DOHH2 (cell line): ENCODE measurements at regions not wholly inside any gene's neighbourhood (a gene's known extent, or its start where the extent isn't known, plus 50 kb on each side); places are given as distances from the start of the nearest gene placed in this dataset.

Experiments used
- CTCF ChIP-seq: fragments of 200-600 bp; sonication (generic); IDR thresholded peaks from one replicate; pipeline ENCODE4 v1.5.1; 2014; ENCODE audit warnings: antibody characterized with exemption, mild to moderate bottlenecking, low read depth, low read length; ENCODE audit not compliant: poor library complexity, severe bottlenecking
- EZH2phosphoT487 ChIP-seq: fragments of 200-600 bp; sonication (generic); IDR thresholded peaks from 2 replicates; pipeline ENCODE4 v1.6.1; 2017; ENCODE audit warnings: borderline replicate concordance, mild to moderate bottlenecking, antibody characterized with exemption, low read length, moderate library complexity, mixed read lengths

- TF ChIP-seq CTCF = no peak
- no peak for TF ChIP-seq EZH2phosphoT487
These were observed 322.9 kb upstream of the ACVR2A start for GRCh38 chr2:147521936-147522335.
